ENCODE measurements at regions not wholly inside any gene's neighbourhood (a gene's known extent, or its start where the extent isn't known, plus 50 kb on each side); places are given as distances from the start of the nearest gene placed in this dataset.

DNA sequence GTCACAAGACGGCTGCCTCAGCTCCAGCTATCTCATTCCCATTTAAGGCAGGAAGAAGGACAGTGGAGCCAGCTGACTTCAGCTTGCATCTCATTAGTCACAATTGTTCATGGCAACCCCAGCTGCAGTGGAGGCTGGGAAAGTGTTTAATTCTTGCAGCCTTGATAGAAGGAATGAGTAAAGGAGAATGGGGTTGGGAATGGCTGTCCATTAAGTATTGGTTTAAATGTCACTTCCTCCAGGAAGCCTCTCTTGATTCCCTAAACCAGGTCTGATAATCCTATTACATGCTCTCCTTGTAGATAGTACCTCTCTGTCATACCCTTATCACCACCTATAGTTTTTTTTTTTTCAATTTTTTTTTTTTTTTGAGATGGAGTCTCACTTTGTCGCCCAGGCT, 166.4 kb downstream of the TFAP2C start:
- H3K4me3 ChIP-seq, result no peak overlapping the region
- H3K4me1 ChIP-seq, result no peaks in the 10 kb centered on the region
- H3K27ac ChIP-seq, result no peak overlapping the region
- no peak for TF ChIP-seq POLR2AphosphoS5 (IDR thresholded peaks at IDR 0.05)
- no peak for TF ChIP-seq POLR2A (IDR thresholded peaks at IDR 0.05)
- no peak for TF ChIP-seq EP300 (IDR thresholded peaks at IDR 0.05)
- TF ChIP-seq, protein P1, sequence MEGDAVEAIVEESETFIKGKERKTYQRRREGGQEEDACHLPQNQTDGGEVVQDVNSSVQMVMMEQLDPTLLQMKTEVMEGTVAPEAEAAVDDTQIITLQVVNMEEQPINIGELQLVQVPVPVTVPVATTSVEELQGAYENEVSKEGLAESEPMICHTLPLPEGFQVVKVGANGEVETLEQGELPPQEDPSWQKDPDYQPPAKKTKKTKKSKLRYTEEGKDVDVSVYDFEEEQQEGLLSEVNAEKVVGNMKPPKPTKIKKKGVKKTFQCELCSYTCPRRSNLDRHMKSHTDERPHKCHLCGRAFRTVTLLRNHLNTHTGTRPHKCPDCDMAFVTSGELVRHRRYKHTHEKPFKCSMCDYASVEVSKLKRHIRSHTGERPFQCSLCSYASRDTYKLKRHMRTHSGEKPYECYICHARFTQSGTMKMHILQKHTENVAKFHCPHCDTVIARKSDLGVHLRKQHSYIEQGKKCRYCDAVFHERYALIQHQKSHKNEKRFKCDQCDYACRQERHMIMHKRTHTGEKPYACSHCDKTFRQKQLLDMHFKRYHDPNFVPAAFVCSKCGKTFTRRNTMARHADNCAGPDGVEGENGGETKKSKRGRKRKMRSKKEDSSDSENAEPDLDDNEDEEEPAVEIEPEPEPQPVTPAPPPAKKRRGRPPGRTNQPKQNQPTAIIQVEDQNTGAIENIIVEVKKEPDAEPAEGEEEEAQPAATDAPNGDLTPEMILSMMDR (IDR thresholded peaks at IDR 0.05), result no peak
- H3K36me3 ChIP-seq, result no peaks in the 10 kb centered on the region
- WGBS, result 93% methylated on average over 2 of the region's 2 CpGs
- no peaks in the 10 kb centered on the region for H3K27me3 ChIP-seq
- DNase-seq (ENCODE audit: low spot score in 2 of 2), result no peak
- H3K9me3 ChIP-seq, result no peaks in the 10 kb centered on the region

DNA sequence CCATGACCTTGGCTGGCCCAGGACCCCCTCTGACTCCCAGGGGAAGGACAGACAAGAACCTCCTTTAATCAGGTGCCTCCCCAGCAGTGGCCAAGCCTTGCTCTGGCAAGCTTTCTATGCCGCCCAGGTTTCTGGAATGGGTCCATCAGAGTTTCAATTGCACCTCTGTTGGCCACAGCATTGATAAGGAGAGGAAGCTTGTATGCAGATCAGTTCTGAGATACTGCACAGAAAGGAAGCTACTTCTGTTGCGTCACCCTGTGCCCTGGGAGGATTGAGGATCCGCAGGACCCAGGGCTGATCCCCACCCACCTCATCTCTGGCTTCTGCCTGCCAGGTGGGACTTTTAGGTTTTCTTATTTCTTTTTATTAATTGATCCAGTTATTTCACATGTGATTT, 167.2 kb downstream of the TFAP2C start:
- Histone ChIP-seq H3K36me3 (no peaks in the 10 kb centered on the region), H3K4me3 (no peak overlapping the region), H3K27ac (no peak overlapping the region), H3K27me3 (no peaks in the 10 kb centered on the region), H3K4me1 (no peaks in the 10 kb centered on the region), H3K9me3 (no peaks in the 10 kb centered on the region)
- DNase-seq (ENCODE audit: low spot score in 2 of 2), result no peak
- 47% methylated on average over 3 of the region's 3 CpGs for WGBS
- TF ChIP-seq EP300 (IDR thresholded peaks at IDR 0.05), result no peak
- TF ChIP-seq POLR2A (IDR thresholded peaks at IDR 0.05), result no peak
- TF ChIP-seq, protein P1 (IDR thresholded peaks at IDR 0.05), result no peak
- TF ChIP-seq POLR2AphosphoS5 (IDR thresholded peaks at IDR 0.05), result no peak

GRCh38 chr20:56797023-56797422, 167.9 kb downstream of the TFAP2C start:
- H3K4me1 ChIP-seq, result no peaks in the 10 kb centered on the region
- WGBS, result 74% methylated on average over 2 of the region's 2 CpGs
- DNase-seq (ENCODE audit: low spot score in 2 of 2), result no peak
- no peak overlapping the region for H3K4me3 ChIP-seq
- H3K36me3 ChIP-seq, result no peaks in the 10 kb centered on the region
- H3K27me3 ChIP-seq, result no peaks in the 10 kb centered on the region
- no peak for TF ChIP-seq POLR2AphosphoS5 (IDR thresholded peaks at IDR 0.05)
- H3K27ac ChIP-seq, result no peak overlapping the region
- no peaks in the 10 kb centered on the region for H3K9me3 ChIP-seq

- no peak overlapping the region for H3K27ac ChIP-seq
- no peaks in the 10 kb centered on the region for H3K9me3 ChIP-seq
- peaks cover 3% of the 10 kb centered on the region for H3K27me3 ChIP-seq
- H3K4me3 ChIP-seq, result no peak overlapping the region
- H3K4me1 ChIP-seq, result no peaks in the 10 kb centered on the region
- no peak for DNase-seq (ENCODE audit: low spot score in 2 of 2)
- TF ChIP-seq, protein P1 (IDR thresholded peaks at IDR 0.05), result no peak
- TF ChIP-seq POLR2A (IDR thresholded peaks at IDR 0.05) (no peak), POLR2AphosphoS5 (IDR thresholded peaks at IDR 0.05) (no peak), EP300 (IDR thresholded peaks at IDR 0.05) (no peak)
- no peaks in the 10 kb centered on the region for H3K36me3 ChIP-seq
- 75% methylated on average over 1 of the region's 1 CpG for WGBS
These were observed 169.5 kb downstream of the TFAP2C start for GRCh38 chr20:56798634-56799033.

- no peak for DNase-seq (ENCODE audit: low spot score in 2 of 2)
- no peaks in the 10 kb centered on the region for H3K4me1 ChIP-seq
- TF ChIP-seq EP300 (IDR thresholded peaks at IDR 0.05) (no peak), POLR2A (IDR thresholded peaks at IDR 0.05) (no peak), POLR2AphosphoS5 (IDR thresholded peaks at IDR 0.05) (no peak)
- TF ChIP-seq, protein P1 (IDR thresholded peaks at IDR 0.05), result no peak
- H3K4me3 ChIP-seq, result no peak overlapping the region
- 85% methylated on average over 2 of the region's 2 CpGs for WGBS
- no peaks in the 10 kb centered on the region for H3K9me3 ChIP-seq
- no peaks in the 10 kb centered on the region for H3K36me3 ChIP-seq
- peaks cover 3% of the 10 kb centered on the region for H3K27me3 ChIP-seq
- H3K27ac ChIP-seq, result no peak overlapping the region
These were observed 170.1 kb downstream of the TFAP2C start for GRCh38 chr20:56799187-56799586.

GRCh38 chr20:56800088-56800487, 171.0 kb downstream of the TFAP2C start:
- no peak for TF ChIP-seq POLR2A (IDR thresholded peaks at IDR 0.05)
- no peak for TF ChIP-seq POLR2AphosphoS5 (IDR thresholded peaks at IDR 0.05)
- TF ChIP-seq, protein P1 (IDR thresholded peaks at IDR 0.05), result no peak
- no peak for TF ChIP-seq EP300 (IDR thresholded peaks at IDR 0.05)
- H3K27ac ChIP-seq, result no peak overlapping the region
- H3K36me3 ChIP-seq, result no peaks in the 10 kb centered on the region
- H3K4me3 ChIP-seq, result no peak overlapping the region
- H3K9me3 ChIP-seq, result no peaks in the 10 kb centered on the region
- no peaks in the 10 kb centered on the region for H3K4me1 ChIP-seq
- WGBS, result 75% methylated on average over 4 of the region's 4 CpGs
- no peak for DNase-seq (ENCODE audit: low spot score in 2 of 2)
- peaks cover 3% of the 10 kb centered on the region for H3K27me3 ChIP-seq

Measured in suprapubic skin (tissue), 4 donors.